ENCODE measurements at regions not wholly inside any gene's neighbourhood (a gene's known extent, or its start where the extent isn't known, plus 50 kb on each side); places are given as distances from the start of the nearest gene placed in this dataset.

- TF ChIP-seq, protein P1, sequence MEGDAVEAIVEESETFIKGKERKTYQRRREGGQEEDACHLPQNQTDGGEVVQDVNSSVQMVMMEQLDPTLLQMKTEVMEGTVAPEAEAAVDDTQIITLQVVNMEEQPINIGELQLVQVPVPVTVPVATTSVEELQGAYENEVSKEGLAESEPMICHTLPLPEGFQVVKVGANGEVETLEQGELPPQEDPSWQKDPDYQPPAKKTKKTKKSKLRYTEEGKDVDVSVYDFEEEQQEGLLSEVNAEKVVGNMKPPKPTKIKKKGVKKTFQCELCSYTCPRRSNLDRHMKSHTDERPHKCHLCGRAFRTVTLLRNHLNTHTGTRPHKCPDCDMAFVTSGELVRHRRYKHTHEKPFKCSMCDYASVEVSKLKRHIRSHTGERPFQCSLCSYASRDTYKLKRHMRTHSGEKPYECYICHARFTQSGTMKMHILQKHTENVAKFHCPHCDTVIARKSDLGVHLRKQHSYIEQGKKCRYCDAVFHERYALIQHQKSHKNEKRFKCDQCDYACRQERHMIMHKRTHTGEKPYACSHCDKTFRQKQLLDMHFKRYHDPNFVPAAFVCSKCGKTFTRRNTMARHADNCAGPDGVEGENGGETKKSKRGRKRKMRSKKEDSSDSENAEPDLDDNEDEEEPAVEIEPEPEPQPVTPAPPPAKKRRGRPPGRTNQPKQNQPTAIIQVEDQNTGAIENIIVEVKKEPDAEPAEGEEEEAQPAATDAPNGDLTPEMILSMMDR (conservative IDR thresholded peaks at IDR 0.05; ENCODE audit: low read depth, low read length) = no peak
- TF ChIP-seq EZH2 (IDR thresholded peaks at IDR 0.05; ENCODE audit: borderline replicate concordance, low read depth, low read length, poor library complexity, severe bottlenecking) = no peak
Measured at GRCh38 chr5:58046371-58046770, 413.5 kb downstream of the PLK2 start.
